SK-N-SH (cell line): ENCODE measurements at regions not wholly inside any gene's neighbourhood (a gene's known extent, or its start where the extent isn't known, plus 50 kb on each side); places are given as distances from the start of the nearest gene placed in this dataset.

Experiments used
- CTCF ChIA-PET: fragments of 300-600, 350-600 bp; formaldehyde crosslinking; extraction: SDS; loops from one replicate; lab custom pipeline; 2021; lab: Yijun Ruan, JAX
- POLR2A ChIA-PET: fragments of 350-600 bp; sonication (Branson Sonifier 250); formaldehyde crosslinking; extraction: SDS; loops from one replicate; lab custom pipeline; 2020; ENCODE audit warnings: antibody characterized with exemption, inconsistent platforms; lab: Yijun Ruan, JAX
- DNase-seq: peaks from one replicate; pipeline ENCODE4 v3.0.0; 2012
- H2AFZ ChIP-seq: fragments of 200-600 bp; sonication (generic); 2 replicates; pipeline ENCODE4 v1.8.1; 2016; ENCODE audit warnings: antibody characterized with exemption, mild to moderate bottlenecking, low read depth
- H3F3A ChIP-seq: fragments of 200-600 bp; sonication (generic); replicated peaks from 2 replicates; pipeline ENCODE3; 2016; ENCODE audit warnings: antibody characterized with exemption, mild to moderate bottlenecking; ENCODE audit not compliant: insufficient read depth
- H3K27ac ChIP-seq, 2 experiments: fragments of 200-500 bp in 1 of 2; fragments of 200-600 bp in 1 of 2; sonication (Bioruptor generic) in 1 of 2; sonication (generic), shearing (Covaris generic) in 1 of 2; 2 replicates each; pipeline versions ENCODE4 v1.5.1 to v1.6.1; 2014 to 2016; ENCODE audit warnings: low read depth in 2 of 2, inconsistent platforms in 1 of 2, low read length in 1 of 2, mild to moderate bottlenecking in 1 of 2, mixed read lengths in 1 of 2
- H3K27me3 ChIP-seq: fragments of 200-600 bp; sonication (generic), shearing (Covaris generic); 2 replicates; pipeline ENCODE4 v1.6.1; 2016; ENCODE audit warnings: mixed run types; ENCODE audit not compliant: insufficient read depth
- H3K36me3 ChIP-seq, 2 experiments: fragments of 200-500 bp in 1 of 2; fragments of 200-600 bp in 1 of 2; sonication (Bioruptor generic) in 1 of 2; sonication (generic) in 1 of 2; replicated peaks in 1 of 2; 2 replicates each; pipeline versions ENCODE3 to v1.5.1; 2014 to 2016; ENCODE audit warnings: low read length in 1 of 2, mild to moderate bottlenecking in 1 of 2; ENCODE audit not compliant: insufficient read depth in 2 of 2, control insufficient read depth in 1 of 2
- H3K4me1 ChIP-seq, 2 experiments: fragments of 200-500 bp in 1 of 2; fragments of 200-600 bp in 1 of 2; sonication (Bioruptor generic) in 1 of 2; sonication (generic), shearing (Covaris generic) in 1 of 2; 2 replicates each; pipeline versions ENCODE4 v1.5.1 to v1.6.1; 2014 to 2016; ENCODE audit warnings: low read depth in 1 of 2, low read length in 1 of 2, mixed run types in 1 of 2; ENCODE audit not compliant: insufficient read depth in 2 of 2, control insufficient read depth in 1 of 2
- H3K4me2 ChIP-seq: fragments of 200-600 bp; sonication (generic), shearing (Covaris generic); 2 replicates; pipeline ENCODE4 v1.6.1; 2017; ENCODE audit warnings: mixed run types
- H3K4me3 ChIP-seq, 2 experiments: fragments of 200-500 bp in 1 of 2; fragments of 200-600 bp in 1 of 2; sonication (Bioruptor generic) in 1 of 2; sonication (generic), shearing (Covaris generic) in 1 of 2; 2 replicates each; pipeline versions ENCODE4 v1.5.1 to v1.8.1; 2014 to 2016; ENCODE audit warnings: low read depth in 2 of 2, inconsistent platforms in 1 of 2, low read length in 1 of 2, mild to moderate bottlenecking in 1 of 2, mixed read lengths in 1 of 2, moderate library complexity in 1 of 2
- H3K79me2 ChIP-seq: fragments of 200-600 bp; sonication (generic); 2 replicates; pipeline ENCODE4 v1.8.1; 2017; ENCODE audit warnings: mild to moderate bottlenecking; ENCODE audit not compliant: insufficient read depth
- H3K9ac ChIP-seq: fragments of 200-600 bp; sonication (generic); 2 replicates; pipeline ENCODE4 v1.6.1; 2017; ENCODE audit warnings: mixed run types
- H3K9me2 ChIP-seq: fragments of 200-600 bp; sonication (generic); 2 replicates; pipeline ENCODE4 v1.6.1; 2017; ENCODE audit warnings: mixed run types
- H3K9me3 ChIP-seq: fragments of 200-600 bp; sonication (generic); 2 replicates; pipeline ENCODE4 v1.6.1; 2017; ENCODE audit warnings: mixed run types, mild to moderate bottlenecking, moderate library complexity
- H4K20me1 ChIP-seq: fragments of 200-600 bp; sonication (generic); 2 replicates; pipeline ENCODE4 v1.6.1; 2017; ENCODE audit warnings: mild to moderate bottlenecking, mixed run types; ENCODE audit not compliant: insufficient read depth
- CHD2 ChIP-seq: fragments of 150-350 bp; IDR thresholded peaks from 2 replicates; pipeline ENCODE4 v1.6.1; 2018; ENCODE audit warnings: low read length; ENCODE audit not compliant: partially characterized antibody
- EP300 ChIP-seq, 2 experiments: IDR thresholded peaks; 2 replicates each; pipeline versions ENCODE4 v1.4.0 to v1.6.1; 2012; ENCODE audit warnings: borderline replicate concordance in 1 of 2, low read depth in 1 of 2, low read length in 1 of 2
- FOSL2 ChIP-seq: IDR thresholded peaks from 2 replicates; pipeline ENCODE4 v1.4.0; 2012; ENCODE audit warnings: low read depth, mild to moderate bottlenecking, moderate library complexity, borderline replicate concordance
- FOXM1 ChIP-seq: IDR thresholded peaks from 2 replicates; pipeline ENCODE4 v1.4.0; 2012; ENCODE audit warnings: low read depth, mild to moderate bottlenecking
- GABPA ChIP-seq: IDR thresholded peaks from 2 replicates; pipeline ENCODE4 v1.4.0; 2012; ENCODE audit warnings: low read depth, mild to moderate bottlenecking
- NFIC ChIP-seq: IDR thresholded peaks from 2 replicates; pipeline ENCODE4 v1.4.0; 2012; ENCODE audit warnings: borderline replicate concordance
- RCOR1 ChIP-seq: fragments of 150-350 bp; IDR thresholded peaks from 2 replicates; pipeline ENCODE4 v1.6.1; 2017; ENCODE audit warnings: antibody characterized with exemption, low read length
- RXRA ChIP-seq: IDR thresholded peaks from 2 replicates; pipeline ENCODE4 v1.4.0; 2012; ENCODE audit warnings: low read depth, mild to moderate bottlenecking, borderline replicate concordance
- TEAD4 ChIP-seq: IDR thresholded peaks from 2 replicates; pipeline ENCODE4 v1.4.0; 2012; ENCODE audit warnings: mild to moderate bottlenecking, borderline replicate concordance; ENCODE audit not compliant: insufficient read depth
- WGBS: methylation state at CpG from one replicate; pipeline ENCODE4 v1.1.6; 2017; ENCODE audit warnings: low lambda C conversion rate; 5-methylcytosine and 5-hydroxymethylcytosine counted together
- TF ChIP-seq, protein P1 (sequence below): IDR thresholded peaks from 2 replicates; pipeline ENCODE4 v1.6.1; 2012; ENCODE audit warnings: mild to moderate bottlenecking, low read depth, low read length, moderate library complexity
- TF ChIP-seq, protein P2 (sequence below): fragments of 200-600 bp; sonication (generic); IDR thresholded peaks from 2 replicates; pipeline ENCODE4 v1.6.1; 2017; ENCODE audit warnings: antibody characterized with exemption, mild to moderate bottlenecking, moderate library complexity
- TF ChIP-seq, protein P3 (sequence below): fragments of 150-350 bp; IDR thresholded peaks from 2 replicates; pipeline ENCODE4 v1.6.1; 2017; ENCODE audit warnings: antibody characterized with exemption, low read length, low read depth, borderline replicate concordance

DNA sequence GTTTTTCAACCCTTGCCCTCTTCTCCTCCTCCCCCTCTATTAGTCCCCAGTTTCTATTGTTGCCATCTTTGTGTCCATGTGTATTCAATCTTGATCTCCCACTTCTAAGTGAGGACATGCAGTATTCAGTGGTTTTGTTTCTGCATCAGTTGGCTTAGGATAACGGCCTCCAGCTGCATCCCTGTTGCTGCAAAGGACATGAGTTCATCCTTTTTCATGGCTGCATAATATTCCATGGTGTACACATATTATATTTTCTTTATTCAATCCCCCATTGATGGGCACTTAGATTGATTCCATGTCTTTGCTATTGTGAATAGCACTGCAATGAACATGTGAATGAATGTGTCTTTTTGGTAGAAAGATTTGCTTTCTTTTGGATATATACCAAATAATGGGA, 190.4 kb upstream of the LYZL1 start (continued):
- TF ChIP-seq, protein P1, sequence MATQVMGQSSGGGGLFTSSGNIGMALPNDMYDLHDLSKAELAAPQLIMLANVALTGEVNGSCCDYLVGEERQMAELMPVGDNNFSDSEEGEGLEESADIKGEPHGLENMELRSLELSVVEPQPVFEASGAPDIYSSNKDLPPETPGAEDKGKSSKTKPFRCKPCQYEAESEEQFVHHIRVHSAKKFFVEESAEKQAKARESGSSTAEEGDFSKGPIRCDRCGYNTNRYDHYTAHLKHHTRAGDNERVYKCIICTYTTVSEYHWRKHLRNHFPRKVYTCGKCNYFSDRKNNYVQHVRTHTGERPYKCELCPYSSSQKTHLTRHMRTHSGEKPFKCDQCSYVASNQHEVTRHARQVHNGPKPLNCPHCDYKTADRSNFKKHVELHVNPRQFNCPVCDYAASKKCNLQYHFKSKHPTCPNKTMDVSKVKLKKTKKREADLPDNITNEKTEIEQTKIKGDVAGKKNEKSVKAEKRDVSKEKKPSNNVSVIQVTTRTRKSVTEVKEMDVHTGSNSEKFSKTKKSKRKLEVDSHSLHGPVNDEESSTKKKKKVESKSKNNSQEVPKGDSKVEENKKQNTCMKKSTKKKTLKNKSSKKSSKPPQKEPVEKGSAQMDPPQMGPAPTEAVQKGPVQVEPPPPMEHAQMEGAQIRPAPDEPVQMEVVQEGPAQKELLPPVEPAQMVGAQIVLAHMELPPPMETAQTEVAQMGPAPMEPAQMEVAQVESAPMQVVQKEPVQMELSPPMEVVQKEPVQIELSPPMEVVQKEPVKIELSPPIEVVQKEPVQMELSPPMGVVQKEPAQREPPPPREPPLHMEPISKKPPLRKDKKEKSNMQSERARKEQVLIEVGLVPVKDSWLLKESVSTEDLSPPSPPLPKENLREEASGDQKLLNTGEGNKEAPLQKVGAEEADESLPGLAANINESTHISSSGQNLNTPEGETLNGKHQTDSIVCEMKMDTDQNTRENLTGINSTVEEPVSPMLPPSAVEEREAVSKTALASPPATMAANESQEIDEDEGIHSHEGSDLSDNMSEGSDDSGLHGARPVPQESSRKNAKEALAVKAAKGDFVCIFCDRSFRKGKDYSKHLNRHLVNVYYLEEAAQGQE: no peak
- TF ChIP-seq TEAD4 (no peak), NFIC (no peak), FOSL2 (no peak)
- TF ChIP-seq, protein P2, sequence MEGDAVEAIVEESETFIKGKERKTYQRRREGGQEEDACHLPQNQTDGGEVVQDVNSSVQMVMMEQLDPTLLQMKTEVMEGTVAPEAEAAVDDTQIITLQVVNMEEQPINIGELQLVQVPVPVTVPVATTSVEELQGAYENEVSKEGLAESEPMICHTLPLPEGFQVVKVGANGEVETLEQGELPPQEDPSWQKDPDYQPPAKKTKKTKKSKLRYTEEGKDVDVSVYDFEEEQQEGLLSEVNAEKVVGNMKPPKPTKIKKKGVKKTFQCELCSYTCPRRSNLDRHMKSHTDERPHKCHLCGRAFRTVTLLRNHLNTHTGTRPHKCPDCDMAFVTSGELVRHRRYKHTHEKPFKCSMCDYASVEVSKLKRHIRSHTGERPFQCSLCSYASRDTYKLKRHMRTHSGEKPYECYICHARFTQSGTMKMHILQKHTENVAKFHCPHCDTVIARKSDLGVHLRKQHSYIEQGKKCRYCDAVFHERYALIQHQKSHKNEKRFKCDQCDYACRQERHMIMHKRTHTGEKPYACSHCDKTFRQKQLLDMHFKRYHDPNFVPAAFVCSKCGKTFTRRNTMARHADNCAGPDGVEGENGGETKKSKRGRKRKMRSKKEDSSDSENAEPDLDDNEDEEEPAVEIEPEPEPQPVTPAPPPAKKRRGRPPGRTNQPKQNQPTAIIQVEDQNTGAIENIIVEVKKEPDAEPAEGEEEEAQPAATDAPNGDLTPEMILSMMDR: no peak
- TF ChIP-seq, all 33 proteins: peak for 0

DNA sequence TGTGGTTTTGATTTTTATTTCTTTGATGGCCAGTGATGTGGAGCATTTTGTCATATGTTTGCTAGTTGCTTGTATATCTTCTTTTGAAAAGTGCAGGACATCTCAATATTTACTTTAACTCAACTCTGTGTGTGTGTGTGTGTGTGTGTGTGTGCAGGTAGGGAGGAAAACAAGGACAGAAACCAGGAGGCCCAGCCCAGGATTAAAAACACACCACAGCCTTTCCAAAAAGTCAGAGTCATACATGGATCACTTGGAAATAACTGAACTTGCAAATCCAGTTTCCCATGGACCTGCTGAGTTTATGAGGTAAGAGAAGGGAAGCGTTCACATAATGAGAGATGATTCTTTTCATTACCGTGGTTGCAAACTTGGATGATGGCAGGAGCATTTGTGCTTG, 189.9 kb upstream of the LYZL1 start:
- H3K4me1 ChIP-seq: peaks cover 0 to 12% of the 10 kb centered on the region in 2 experiments; a peak in 2 of 4 replicates
- H3K27me3 ChIP-seq: no peaks in the 10 kb centered on the region
- no peaks in the 10 kb centered on the region for H3K9me3 ChIP-seq
- no peak overlapping the region for H3K9ac ChIP-seq
- H3K4me3 ChIP-seq: no peak overlapping the region
- ChIA-PET CTCF (no interaction called here), POLR2A (no interaction called here)
- no peak overlapping the region for H2AFZ ChIP-seq
- H3K9me2 ChIP-seq: no peaks in the 10 kb centered on the region
- no peak overlapping the region for H3K27ac ChIP-seq
- no peak overlapping the region for H3K4me2 ChIP-seq
- DNase-seq: no peak
- WGBS: 69% methylated on average over 2 of the region's 2 CpGs
- H4K20me1 ChIP-seq: no peaks in the 10 kb centered on the region
- no peak for TF ChIP-seq FOXM1
- TF ChIP-seq GABPA: no peak
- no peak for TF ChIP-seq TEAD4
- no peak for TF ChIP-seq RCOR1
- TF ChIP-seq RXRA: no peak
- TF ChIP-seq, protein P3, sequence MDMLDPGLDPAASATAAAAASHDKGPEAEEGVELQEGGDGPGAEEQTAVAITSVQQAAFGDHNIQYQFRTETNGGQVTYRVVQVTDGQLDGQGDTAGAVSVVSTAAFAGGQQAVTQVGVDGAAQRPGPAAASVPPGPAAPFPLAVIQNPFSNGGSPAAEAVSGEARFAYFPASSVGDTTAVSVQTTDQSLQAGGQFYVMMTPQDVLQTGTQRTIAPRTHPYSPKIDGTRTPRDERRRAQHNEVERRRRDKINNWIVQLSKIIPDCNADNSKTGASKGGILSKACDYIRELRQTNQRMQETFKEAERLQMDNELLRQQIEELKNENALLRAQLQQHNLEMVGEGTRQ: no peak
- TF ChIP-seq CHD2: no peak
- TF ChIP-seq EP300 (IDR thresholded peaks at IDR 0.05; ENCODE audit: borderline replicate concordance in 1 of 2, low read depth in 1 of 2, low read length in 1 of 2): no peak
- no peaks in the 10 kb centered on the region for H3K79me2 ChIP-seq
- H3F3A ChIP-seq: no peaks in the 10 kb centered on the region
- H3K36me3 ChIP-seq: no peaks in the 10 kb centered on the region
